ENCODE measurements at regions not wholly inside any gene's neighbourhood (a gene's known extent, or its start where the extent isn't known, plus 50 kb on each side); places are given as distances from the start of the nearest gene placed in this dataset.

DNA sequence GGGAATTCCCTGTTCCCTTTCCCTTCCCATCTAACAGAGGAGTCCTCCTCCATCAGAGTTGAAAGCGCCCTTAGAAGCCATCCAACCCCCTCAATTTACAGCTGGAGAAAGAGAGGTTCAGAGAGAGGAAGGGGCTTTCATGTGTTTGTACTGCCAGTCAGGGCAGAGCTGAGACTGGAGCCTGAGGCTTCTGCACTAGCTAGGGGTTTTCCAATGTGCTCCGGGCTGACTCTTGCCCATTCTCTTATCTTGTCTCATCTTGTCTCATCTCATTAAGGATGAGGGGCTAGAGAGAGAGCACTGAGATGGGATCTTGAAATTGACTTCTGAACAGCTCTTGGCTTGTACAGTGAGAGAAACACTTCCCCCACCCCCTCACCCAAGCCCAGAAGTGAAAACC lies 67.4 kb upstream of the SHB start:
- Histone ChIP-seq H3F3A (ENCODE audit: insufficient read depth, low read length) (no peaks in the 10 kb centered on the region), H3K9ac (ENCODE audit: low read length) (no peak overlapping the region), H3K9me2 (replicated peaks; ENCODE audit: insufficient read depth, low read length) (no peaks in the 10 kb centered on the region), H3K4me2 (ENCODE audit: low read depth, low read length) (no peak overlapping the region), H3K27ac (ENCODE audit: low read length) (no peak overlapping the region), H3K4me1 (ENCODE audit: low read length) (no peaks in the 10 kb centered on the region), H3K9me3 (replicated peaks; ENCODE audit: insufficient read depth, low read length) (no peaks in the 10 kb centered on the region), H3K36me3 (replicated peaks; ENCODE audit: insufficient read depth, low read length) (no peaks in the 10 kb centered on the region), H4K20me1 (ENCODE audit: insufficient read depth, low read length) (no peaks in the 10 kb centered on the region), H3K27me3 (replicated peaks; ENCODE audit: insufficient read depth, low read length) (no peaks in the 10 kb centered on the region), H3K4me3 (ENCODE audit: low read length) (no peak overlapping the region), H3K79me2 (ENCODE audit: low read length) (no peaks in the 10 kb centered on the region), H2AFZ (ENCODE audit: low read length) (no peak overlapping the region)
- TF ChIP-seq, protein P1, sequence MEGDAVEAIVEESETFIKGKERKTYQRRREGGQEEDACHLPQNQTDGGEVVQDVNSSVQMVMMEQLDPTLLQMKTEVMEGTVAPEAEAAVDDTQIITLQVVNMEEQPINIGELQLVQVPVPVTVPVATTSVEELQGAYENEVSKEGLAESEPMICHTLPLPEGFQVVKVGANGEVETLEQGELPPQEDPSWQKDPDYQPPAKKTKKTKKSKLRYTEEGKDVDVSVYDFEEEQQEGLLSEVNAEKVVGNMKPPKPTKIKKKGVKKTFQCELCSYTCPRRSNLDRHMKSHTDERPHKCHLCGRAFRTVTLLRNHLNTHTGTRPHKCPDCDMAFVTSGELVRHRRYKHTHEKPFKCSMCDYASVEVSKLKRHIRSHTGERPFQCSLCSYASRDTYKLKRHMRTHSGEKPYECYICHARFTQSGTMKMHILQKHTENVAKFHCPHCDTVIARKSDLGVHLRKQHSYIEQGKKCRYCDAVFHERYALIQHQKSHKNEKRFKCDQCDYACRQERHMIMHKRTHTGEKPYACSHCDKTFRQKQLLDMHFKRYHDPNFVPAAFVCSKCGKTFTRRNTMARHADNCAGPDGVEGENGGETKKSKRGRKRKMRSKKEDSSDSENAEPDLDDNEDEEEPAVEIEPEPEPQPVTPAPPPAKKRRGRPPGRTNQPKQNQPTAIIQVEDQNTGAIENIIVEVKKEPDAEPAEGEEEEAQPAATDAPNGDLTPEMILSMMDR (IDR thresholded peaks at IDR 0.05; ENCODE audit: low read length) = no peak
- TF ChIP-seq EZH2phosphoT487 (IDR thresholded peaks at IDR 0.05; ENCODE audit: low read length) (no peak), EZH2 (optimal IDR thresholded peaks at IDR 0.05; ENCODE audit: low read depth, low read length) (no peak)
- no peak for DNase-seq

DNA sequence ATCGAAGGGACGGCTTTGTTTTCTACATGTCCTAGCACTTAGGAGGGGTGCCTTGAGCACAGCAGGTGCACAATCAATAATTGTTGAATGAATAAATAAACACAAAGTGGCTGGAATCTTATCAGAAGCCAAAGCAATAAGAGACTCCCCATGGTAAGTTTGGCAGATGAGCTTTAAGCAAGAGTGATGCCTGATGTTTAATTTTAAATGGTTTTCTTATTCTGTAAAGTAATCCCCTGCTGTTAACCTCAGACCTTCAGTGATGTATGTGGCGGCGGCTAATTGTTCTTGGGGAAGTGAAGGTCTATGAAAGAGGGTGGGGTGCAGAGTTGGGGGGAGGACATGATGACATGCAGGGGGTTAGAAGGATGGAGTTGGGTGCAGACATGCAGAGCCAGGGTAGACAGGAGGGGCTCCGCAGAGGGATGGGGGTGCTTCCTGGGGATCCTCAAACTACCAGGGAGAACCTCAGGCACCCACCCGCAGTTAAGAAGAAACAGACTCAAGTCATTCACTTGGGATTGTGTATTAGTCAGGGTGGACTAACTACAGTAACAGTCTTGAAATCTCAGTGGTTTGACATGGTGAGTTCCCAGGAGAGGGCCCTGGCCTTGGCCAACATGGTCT lies 65.7 kb upstream of the SHB start:
- Histone ChIP-seq H3K4me3 (ENCODE audit: low read length) (no peak overlapping the region), H4K20me1 (ENCODE audit: insufficient read depth, low read length) (no peaks in the 10 kb centered on the region), H3K79me2 (ENCODE audit: low read length) (no peaks in the 10 kb centered on the region), H3K36me3 (replicated peaks; ENCODE audit: insufficient read depth, low read length) (no peaks in the 10 kb centered on the region), H3F3A (ENCODE audit: insufficient read depth, low read length) (no peaks in the 10 kb centered on the region), H3K4me2 (ENCODE audit: low read depth, low read length) (no peak overlapping the region), H3K27ac (ENCODE audit: low read length) (no peak overlapping the region), H3K4me1 (ENCODE audit: low read length) (no peaks in the 10 kb centered on the region), H2AFZ (ENCODE audit: low read length) (no peak overlapping the region), H3K9me3 (replicated peaks; ENCODE audit: insufficient read depth, low read length) (no peaks in the 10 kb centered on the region), H3K9ac (ENCODE audit: low read length) (no peak overlapping the region), H3K27me3 (replicated peaks; ENCODE audit: insufficient read depth, low read length) (no peaks in the 10 kb centered on the region), H3K9me2 (replicated peaks; ENCODE audit: insufficient read depth, low read length) (no peaks in the 10 kb centered on the region)
- DNase-seq = no peak
- TF ChIP-seq EZH2phosphoT487 (IDR thresholded peaks at IDR 0.05; ENCODE audit: low read length) (no peak), EZH2 (optimal IDR thresholded peaks at IDR 0.05; ENCODE audit: low read depth, low read length) (no peak)
- TF ChIP-seq, protein P1 (IDR thresholded peaks at IDR 0.05; ENCODE audit: low read length) = no peak

DNA sequence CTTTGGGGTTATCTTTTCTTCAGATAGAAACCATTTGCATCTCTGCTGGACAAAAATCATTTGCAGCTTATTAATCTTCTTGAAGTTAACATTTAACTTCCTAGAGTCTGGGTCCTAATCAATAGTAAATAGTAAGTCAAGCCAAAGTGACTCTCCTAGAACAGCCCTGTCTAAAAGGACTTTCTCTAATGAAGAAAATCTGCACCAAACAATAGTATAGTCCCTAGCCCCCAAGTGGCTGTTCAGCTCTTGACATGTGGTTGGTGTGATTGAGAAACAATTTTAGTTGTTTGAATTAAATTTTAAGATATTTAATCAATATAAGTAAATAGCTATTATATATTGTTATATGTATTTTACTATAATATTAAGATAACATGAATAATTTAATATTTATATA lies 64.6 kb upstream of the SHB start:
- H3K9me3 ChIP-seq (replicated peaks; ENCODE audit: insufficient read depth, low read length) = no peaks in the 10 kb centered on the region
- no peak overlapping the region for H3K4me3 ChIP-seq (ENCODE audit: low read length)
- H3K79me2 ChIP-seq (ENCODE audit: low read length) = no peaks in the 10 kb centered on the region
- no peaks in the 10 kb centered on the region for H3K9me2 ChIP-seq (replicated peaks; ENCODE audit: insufficient read depth, low read length)
- no peaks in the 10 kb centered on the region for H4K20me1 ChIP-seq (ENCODE audit: insufficient read depth, low read length)
- H3K27ac ChIP-seq (ENCODE audit: low read length) = no peak overlapping the region
- no peaks in the 10 kb centered on the region for H3K36me3 ChIP-seq (replicated peaks; ENCODE audit: insufficient read depth, low read length)
- H3F3A ChIP-seq (ENCODE audit: insufficient read depth, low read length) = no peaks in the 10 kb centered on the region
- H3K9ac ChIP-seq (ENCODE audit: low read length) = no peak overlapping the region
- no peaks in the 10 kb centered on the region for H3K4me1 ChIP-seq (ENCODE audit: low read length)
- no peak for DNase-seq
- H3K27me3 ChIP-seq (replicated peaks; ENCODE audit: insufficient read depth, low read length) = no peaks in the 10 kb centered on the region
- TF ChIP-seq EZH2 (optimal IDR thresholded peaks at IDR 0.05; ENCODE audit: low read depth, low read length) = no peak
- TF ChIP-seq, protein P1 (IDR thresholded peaks at IDR 0.05; ENCODE audit: low read length) = no peak
- TF ChIP-seq EZH2phosphoT487 (IDR thresholded peaks at IDR 0.05; ENCODE audit: low read length) = no peak
- no peak overlapping the region for H3K4me2 ChIP-seq (ENCODE audit: low read depth, low read length)
- no peak overlapping the region for H2AFZ ChIP-seq (ENCODE audit: low read length)

All from MM.1S (cell line).